ENCODE measurements at regions not wholly inside any gene's neighbourhood (a gene's known extent, or its start where the extent isn't known, plus 50 kb on each side); places are given as distances from the start of the nearest gene placed in this dataset.
A peak's percentile ranks its signal among the peaks of the same experiment; 100 is the strongest.

DNA sequence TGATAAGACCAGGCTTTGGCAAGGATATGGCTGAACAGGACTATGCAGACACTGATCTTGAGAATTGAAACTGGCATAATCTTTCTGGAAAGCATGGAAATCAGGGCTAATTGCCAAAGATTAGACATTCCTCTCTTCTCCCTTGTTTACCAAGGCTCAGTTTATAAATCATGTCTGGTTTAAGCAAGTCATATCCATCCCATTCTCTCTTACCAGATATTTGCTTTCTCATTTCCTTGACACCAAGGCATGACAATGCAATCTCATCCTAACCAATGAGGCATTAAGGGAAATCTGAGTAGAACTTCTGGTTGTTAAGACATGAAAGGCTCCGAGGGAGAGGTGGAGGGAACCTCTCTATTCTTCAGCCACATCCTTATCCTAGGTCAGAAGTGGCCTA lies 110.3 kb upstream of the CEP85L start:
- no peak for DNase-seq

DNA sequence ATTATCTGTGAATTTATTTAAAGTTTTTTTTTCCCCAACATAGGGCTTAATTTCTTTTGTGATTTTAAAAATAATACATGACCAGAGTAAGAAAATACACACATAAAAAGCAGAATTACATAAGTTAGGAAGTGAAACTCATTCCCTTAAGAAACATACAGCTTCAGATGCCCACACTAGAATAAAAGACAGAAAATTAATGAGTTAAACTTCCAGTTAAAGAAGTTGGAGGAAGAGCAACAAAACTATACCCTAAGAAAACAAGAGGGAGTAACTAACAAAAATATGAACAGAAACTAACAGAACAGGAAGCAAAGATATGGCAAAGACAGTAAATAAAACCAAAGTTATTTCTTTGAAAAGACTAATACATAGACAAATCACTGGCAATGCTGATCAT lies 107.6 kb upstream of the CEP85L start:
- no peak for DNase-seq

DNA sequence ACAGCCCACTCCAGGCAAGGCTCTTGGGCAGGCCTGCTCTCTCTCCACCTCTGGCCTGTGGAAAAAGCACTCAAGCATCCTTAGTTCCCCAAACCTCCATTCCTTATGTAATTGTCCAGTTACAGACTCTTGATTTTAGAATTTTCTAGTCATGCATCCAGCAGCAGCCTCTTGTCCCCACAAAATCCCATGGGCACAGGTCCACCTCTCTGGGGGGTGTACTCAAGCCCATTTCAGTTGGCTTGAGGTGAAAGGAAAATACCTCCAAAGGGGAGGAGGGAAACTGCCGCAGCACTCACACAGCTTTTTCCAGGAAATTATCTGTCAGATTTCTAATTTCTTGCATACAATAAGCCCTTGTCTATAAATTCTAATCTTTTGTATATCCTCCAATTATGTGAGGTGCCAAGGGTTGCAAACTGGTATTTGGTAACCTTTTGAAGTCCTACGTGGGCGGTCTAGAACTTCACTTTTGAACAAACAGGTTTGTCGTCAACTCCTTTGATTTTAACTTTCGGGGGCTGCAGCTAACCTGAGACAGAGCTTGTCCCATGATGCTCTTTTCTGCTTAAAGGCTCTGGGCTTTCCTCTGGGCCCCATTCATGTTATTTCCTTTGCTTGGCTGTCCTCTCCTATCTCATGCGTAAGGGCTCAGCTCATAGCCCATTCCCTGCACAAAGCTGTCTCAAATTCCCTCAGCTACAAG lies 104.7 kb upstream of the CEP85L start:
- peak in 1 of 2 donors; percentile 16 for DNase-seq

DNA sequence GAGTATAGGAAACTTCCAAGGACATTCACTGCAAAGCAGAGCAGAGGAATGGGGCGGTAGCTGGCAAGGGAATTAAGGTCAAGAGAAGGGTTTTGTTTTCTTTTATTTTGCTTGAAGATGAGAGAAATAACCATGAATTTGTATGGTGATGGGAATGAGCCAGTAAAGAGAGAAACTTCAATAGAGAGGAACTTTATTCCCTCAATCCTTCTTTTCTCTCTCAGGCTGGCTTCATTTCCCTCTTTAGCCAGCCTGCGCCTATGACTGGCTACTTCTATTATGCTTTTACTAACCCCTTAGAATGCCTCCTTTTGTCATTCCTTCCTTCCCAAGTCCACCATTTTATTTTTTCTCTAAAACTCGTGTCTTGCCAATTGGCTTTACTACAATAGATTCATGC lies 101.4 kb upstream of the CEP85L start:
- no peak for DNase-seq

DNA sequence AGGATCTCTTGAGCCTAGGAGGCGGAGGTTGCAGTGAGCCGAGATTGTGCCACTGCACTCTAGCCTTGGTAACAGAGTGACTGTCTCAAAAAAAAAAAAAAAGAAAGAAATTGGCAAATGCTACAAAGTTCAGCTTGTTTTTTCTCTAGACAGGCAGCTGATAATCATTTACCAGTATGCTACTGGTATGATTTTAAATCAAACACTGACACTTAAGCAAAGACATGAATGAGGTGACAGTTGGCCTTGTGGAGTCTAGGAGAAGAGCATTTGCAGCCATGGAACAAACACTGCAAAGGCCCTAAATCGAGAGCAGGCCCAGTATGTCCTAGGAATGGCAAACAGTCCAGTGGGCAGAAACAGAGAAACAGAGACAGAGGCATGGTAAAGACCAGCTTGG lies 99.7 kb upstream of the CEP85L start:
- DNase-seq, result no peak

DNA sequence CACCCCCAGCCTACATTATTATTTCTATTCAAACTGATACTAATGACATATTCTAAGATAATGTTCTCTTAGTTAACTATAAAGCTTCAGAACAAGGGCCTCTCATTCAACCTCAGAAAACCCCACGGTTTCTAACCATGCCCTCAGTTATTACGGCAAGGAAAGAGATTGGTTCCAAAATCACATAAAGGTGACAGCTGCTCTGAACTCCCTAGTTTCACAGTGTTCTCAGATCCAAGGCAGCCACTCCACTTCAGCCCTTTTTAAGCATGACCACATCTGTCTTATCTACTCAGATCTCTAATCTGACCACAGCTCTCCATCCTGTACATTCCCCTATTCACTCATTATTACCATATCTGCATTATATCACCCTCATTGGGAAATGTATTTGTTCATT lies 98.8 kb upstream of the CEP85L start:
- DNase-seq, result no peak

DNA sequence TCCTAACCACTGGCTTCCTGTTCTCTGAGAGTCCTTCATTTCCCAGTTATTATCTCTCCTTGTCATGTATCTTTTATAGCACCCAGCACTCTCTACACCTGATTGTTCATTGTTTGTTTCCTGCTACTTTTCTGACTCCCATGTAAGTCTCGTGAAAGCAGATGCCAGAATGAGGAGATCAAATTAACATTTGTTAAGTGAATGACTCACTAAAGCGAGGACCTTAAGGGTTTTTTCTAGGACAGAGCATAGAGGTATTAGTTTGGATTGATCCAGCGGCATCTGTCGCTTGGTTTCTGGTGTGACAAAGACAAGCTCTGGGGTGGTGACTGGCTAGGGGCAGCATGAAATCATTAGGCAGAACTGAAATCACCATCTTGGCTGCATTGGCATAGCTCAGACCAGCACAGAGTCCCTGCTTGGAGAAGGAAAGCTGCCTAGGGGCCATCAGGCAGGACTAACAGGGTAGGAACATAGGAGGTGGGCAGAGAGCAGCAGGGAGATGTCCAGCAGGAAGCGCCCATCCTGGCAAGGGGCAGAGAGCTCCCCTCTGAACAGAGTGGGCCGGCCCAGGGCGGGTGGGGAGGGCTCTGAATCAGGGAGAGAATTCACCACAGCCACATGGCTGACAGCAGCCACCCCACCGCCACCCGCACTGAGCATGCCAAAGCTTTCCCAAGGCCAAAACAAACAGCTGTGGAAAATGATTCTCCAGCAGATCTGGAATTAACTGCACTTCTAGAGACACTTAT lies 97.1 kb upstream of the CEP85L start:
- DNase-seq, result no peak

DNA sequence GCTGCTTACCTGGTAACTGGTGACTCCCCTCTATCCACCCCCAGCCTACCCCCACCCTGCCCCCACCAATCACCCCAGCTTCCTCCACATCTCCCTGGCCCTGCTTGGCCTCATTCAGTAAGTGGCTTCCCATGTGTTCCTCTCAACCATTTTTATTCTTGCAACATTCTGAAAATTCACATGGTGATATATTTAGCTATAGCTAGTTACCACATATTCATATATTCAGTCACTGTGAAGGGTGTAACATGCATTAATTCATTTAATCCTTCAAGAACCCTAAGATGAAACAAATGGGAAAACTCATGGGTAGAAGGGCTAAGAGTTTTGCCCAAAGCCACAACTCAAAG lies 95.4 kb upstream of the CEP85L start:
- no peak for DNase-seq

DNA sequence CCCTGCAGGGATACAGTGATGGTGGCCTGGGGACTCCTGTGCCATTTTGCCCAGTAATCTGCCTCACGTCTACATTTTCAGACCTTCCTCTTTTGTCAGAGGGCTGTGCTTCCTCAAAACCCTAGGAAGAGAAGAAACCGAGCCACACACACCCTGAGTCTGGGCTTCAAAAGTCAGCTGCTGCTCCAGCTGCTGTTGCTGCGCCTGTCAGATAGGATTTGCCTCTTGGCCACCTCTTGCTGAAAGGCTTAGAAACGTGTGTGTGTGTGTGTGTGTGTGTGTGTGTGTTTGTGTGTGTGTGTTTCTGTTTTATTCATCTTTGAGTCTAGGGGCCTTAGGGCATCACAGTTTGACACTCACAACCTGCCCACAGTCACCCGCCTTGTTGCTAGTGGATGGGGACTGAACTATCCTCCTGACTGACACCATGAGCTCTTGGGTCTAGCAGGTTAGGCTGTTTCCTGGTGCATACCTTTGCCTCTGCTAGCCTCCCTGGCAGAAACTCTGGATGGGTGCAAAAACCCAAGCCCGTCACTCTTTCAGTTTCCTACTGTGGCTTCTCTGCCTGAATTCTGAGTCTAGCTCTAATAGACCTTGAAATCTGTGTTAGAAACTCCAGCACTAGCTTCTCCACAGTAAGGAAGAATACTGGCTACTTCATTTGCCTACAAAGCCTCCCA lies 94.9 kb upstream of the CEP85L start:
- no peak for DNase-seq

DNA sequence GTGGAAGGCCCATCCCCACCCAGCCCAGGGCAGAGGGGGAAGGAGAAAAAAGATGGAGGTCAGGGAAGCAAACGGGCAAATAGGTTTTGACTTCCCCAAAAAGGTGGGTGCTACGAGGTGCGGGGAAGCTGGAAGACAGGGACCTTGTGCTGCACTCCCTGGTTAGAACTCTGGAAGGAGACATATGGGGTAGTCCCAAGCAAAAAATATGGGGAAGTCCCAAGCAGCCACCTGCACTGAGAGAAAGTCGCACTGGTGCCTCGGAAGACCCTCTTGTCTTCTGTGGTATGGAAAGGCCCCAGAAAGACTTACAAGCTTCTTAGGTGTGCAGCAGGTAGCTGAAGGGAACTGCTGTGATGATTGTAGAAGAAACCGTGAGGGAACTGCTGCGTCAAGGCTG lies 93.8 kb upstream of the CEP85L start:
- DNase-seq, result no peak

DNA sequence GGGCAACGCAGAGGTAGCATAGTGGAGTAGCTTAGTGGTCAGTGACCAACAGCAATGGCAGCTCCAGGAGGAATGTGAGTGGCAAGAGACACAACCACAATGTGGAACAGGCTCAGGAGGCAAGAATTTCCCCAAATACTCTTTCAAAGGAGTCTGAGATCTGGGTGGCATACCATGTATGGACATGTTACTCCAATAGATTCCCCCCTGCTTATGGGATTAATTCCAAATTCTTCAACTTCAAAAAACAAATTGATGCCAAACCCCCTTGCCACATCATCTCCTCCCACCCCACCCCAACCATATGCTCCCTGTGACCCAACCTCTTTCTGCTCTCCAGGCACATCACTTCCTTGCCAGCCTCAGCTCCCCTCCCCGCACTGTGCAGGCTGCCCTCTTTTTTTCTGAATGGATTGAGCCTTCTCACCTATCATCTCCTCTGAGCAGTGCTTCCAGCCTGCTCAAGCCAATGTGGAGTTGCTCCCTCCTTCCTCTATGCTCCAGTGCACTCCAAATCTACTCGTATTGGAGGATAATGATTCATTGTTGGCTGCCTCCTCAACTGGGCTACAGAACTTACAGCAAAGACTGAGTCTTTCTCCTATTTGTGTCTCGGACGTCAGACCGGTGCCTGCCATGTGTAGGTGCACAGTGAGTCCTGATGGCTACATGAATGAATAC lies 93.0 kb upstream of the CEP85L start:
- DNase-seq, result no peak

DNA sequence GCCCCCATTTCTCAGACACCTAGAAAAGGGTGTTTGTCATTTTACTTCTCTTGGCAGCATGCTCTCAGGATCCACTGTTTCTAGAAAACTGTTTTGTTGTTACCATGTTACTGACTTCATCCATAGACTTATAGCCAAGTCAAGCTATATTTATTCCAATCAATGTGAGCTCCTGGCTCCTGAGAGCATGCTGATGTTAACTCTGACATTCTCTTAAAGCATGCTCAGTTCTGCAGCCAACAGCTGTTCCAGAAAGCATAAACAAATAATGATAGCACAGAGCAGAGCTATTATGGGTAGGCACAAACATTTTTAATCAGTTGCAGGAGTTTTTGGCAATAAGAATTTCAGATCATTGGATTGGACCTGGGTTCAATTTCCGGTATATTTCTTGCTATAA lies 92.4 kb upstream of the CEP85L start:
- DNase-seq, result no peak

DNA sequence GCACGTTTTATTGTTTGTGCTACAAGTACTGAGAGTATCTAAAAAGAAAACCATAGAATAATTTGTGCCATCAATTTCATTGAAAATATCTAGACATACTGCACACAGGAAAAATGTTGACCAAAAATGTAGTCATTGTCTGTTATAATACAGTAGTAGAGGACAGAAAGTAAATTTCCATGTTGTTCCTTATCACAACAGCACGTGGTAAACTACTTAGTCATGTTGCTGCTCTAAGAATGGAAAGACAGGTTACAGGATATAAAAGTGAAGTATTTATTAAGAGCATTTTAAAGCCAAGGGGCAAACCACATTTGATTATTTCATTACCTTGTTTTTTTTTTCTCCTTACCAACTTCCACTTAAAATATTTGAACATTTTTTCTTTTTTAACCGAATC lies 89.0 kb upstream of the CEP85L start:
- DNase-seq, result no peak

DNA sequence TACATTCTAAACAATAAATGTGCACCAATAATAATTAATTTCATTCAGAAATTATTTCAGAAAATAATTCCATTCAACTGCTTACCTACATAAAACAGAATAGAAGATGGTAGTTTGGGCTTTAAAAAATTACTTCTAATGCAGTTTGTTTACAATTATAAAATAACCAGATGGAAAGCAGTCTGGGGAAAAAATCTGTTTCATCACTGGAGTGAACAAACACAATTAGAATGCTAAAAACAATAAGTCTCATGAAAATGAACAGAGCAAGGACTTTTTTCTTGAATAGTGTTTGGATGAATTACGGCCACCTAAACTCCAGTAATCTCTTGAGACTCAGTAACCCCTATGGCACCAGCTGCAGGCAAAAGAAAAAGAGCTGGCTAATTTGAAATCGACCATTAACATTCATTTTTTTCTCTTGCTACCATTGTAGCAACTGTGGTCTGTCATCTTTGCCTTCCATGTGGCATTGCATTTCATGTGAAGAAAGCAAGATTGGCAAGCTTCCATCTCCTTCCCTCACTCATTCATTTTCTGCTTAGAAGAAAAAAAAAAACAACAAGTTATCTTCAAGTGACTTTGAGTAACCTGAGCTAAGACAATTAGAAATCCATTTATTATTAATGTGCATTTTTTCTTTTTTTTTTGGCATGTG lies 88.4 kb upstream of the CEP85L start:
- DNase-seq, result no peak

DNA sequence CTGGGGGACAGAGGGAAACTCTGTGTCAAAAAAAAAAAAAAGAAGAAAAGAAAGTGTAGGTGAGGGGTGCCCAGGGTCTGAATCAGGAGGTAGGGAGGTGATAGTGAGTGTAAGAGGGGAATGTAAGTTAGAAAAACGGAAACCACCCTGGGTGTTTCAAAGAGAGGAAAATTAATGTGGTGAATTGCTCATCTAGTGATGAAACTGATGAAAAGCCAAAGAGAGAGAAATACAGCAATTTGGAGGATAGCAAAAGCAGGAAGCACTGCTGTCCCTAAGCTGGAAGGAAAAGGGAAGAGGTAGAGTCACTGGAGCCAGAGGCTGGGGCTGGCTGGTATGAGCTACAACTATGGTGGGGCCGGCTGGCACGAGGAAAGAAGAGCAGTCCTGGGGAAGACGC lies 85.0 kb upstream of the CEP85L start:
- no peak for DNase-seq

DNA sequence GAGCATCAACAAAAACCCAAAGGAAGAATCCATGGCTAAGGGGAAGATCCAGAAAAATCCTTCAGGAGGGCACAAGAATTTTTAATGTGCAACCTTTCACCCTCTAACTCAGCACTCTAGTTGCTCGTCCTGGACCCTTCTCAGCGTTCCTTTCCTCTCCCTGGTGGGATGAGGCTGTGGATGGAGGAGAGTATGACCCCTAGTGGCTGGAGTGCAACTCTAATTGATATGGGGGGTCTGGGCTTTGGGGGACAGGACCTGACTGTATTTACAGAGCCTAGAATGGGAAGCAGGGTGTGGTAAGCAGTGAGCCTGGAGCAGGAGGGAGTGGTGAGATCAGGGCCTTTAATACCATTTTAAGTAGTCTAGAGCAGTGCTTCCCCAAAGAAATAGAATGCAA lies 83.9 kb upstream of the CEP85L start:
- DNase-seq, result no peak

DNA sequence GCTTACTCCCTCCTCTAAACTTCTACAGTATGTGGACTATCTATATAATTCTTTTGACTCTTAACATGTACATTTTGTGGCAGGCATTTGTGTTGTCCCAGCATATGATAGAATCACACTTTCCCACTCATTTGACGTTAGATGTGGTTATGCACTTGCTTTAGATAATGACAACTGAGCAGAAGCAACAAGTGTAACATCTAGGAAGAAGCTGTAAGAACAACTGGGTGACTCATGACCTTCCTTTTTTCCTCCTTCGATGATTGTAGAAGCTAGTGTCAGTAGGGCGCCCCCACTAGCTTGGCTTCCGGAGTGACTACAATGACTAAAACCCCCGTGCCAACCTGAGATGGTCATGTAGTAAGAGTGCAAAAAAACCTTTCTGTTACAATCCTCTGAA lies 74.6 kb upstream of the CEP85L start:
- DNase-seq, result peak; percentile 81 to 84

DNA sequence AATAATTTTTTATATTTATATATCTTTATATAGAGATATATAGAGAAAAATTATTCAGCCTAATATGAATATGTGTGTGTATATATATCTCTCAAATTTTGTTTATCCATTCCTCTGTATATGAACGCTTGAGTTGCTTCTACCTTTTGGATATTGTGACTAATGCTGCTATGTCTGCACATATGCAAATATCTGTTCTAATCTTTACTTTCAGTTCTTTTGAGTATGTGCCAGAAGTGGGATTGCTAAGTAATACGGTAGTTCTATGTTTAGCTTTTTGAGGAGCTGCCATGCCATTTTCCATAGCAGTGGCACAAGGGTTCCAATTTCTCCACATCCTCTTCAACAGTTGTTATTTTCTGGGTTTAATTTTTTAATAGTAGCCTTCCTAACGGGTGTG lies 72.8 kb upstream of the CEP85L start:
- no peak for DNase-seq

DNA sequence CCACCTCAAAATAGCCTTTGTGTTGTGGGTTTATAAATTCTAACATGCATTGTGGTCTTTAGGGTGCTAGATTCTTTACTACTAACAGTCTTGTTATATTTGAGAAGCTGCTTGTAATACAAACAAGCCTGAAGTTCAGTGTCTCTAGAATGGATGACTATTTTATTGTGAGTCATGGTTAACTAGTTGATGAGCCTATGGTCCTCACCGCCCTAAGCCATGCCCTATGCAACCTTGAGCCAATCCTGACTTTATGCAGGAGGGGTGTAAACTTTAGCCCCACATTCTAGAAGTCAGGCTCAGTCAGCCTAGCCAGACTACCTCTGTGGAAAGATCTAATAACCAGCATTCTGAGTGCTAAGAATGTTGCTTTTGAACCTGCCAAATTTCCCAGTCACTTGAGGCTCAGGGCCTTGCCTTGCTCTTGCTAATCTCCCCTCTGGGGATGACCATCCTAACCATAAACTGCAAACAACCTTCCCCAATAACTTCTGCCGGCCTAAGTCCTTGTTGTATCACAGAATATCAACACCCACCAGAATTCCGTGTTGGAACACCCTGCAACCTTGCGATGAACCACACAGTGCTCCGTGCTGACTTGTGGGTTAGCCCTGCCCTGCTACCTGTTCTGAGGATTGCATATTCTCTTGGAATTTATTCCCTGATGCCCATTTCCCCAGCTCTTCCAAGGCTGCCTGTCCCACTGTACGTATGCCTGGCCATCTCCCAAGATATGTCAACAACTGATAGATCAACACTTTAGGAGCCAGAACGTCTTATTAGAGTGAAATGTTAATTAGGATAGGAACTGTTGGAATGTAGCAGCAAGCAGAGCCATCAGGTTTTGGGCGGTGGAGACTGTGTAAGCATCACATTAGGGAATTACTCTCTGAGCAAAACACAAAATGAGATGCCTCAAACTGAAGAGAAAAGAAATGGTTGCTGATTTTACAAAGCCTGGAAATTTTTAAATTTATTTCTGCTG lies 71.7 kb upstream of the CEP85L start:
- DNase-seq, result no peak

DNA sequence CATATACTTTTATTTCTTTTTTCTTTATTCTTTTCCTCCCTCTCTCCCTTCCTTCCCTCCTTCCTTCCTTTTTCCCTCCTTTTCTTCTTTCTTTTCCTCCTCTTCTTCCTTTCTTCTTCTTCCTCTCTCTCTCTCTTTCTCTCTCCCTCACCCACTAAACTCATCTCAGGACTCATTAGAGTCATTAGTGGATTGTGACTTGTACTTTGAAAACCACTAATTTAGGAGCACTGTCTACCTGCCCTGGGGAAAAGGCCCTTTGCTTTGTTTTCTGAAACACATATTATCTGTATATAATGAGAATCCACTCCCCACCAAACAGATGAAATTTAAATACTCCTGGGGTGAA lies 68.7 kb upstream of the CEP85L start:
- no peak for DNase-seq

DNA sequence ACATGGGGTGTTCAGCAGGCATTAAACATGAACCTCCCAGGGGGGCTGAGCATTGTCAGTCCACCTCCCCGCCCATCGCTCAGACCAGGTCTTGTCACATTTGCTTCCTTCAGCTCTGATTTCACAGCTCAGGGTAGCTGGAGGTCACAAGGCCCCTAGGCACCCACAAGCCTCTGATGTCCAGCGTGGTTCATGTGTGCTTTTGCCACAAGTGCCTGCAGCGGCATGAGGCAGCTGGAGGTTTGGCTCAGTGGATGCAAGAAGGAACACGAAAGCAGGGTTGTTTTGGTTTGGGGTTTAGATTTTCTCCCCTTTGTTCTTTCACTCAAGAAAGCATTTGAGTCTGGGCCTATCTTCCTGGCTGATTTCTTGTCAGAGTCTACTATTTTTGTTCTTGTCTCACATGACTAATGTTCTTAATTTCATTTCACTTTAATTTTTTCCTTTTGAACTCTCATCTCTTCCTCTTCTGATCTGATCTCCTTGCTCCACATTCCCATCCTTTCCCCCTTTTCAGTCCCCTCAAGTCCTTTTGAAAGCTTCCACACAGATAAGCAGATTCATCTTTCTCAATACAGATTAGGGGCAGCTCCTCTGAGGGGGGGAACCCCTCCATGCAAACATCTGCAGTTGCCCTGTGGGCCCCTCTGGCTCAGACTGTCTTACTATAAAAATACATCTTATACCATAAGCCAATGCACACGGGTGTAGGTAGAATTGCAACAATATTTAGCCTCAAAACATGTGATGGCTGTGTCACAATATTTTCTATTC lies 68.1 kb upstream of the CEP85L start:
- no peak for DNase-seq
